ENCODE measurements at regions not wholly inside any gene's neighbourhood (a gene's known extent, or its start where the extent isn't known, plus 50 kb on each side); places are given as distances from the start of the nearest gene placed in this dataset.

DNA sequence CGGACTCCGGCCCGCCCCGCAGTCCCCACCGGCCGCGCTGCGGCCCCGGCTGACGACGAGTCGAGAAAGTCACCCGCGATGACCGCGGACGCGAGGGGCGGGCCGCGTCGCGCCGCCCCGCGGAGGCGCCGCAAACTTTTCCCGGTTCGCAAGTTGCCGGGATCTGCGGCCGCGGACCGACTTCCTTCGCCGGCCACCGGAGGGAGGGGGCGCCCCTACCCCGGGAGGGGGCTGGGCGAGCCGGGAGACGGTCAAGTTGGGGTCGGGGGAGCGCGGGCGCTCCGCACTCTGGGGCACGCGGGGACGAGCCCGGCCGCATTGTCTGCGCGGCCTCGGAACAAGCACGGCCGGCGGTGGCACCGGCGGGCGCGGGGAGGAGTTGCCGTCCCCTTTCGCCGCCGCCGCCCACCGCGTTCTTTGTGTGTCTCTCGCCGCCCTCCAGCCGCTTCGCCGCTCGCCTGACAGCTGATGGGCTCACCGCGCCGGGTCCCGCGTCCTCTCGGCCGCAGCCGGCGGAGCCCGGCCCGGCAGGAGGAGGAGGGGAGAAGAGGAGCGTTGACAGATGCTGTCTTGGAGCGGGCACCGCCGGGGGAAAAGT is 131.6 kb downstream of the OGFRL1 start:
- ATAC-seq, result peak; percentile 66
- Histone ChIP-seq H3K4me1 (peaks cover 0 to 6% of the 10 kb centered on the region in 2 donors), H3K4me3 (peak overlapping the region; percentile 57 to 86), H3K36me3 (peaks cover 0 to 16% of the 10 kb centered on the region in 2 donors), H3K27ac (peak overlapping the region; percentile 90 to 95), H3K9me3 (no peaks in the 10 kb centered on the region), H3K27me3 (peaks cover 0 to 53% of the 10 kb centered on the region in 2 donors)
- DNase-seq, result peak in 3 of 4 donors; percentile 50 to 84 (median 77)
- peak in 1 of 2 donors; percentile 13 for TF ChIP-seq CTCF (IDR thresholded peaks at IDR 0.05)
- intact Hi-C loops (cut with DNase I), result no loop called here

- intact Hi-C loops (cut with DNase I), result no loop called here
Observed at GRCh38 chr6:71420693-71421328, 132.2 kb downstream of the OGFRL1 start.

DNA sequence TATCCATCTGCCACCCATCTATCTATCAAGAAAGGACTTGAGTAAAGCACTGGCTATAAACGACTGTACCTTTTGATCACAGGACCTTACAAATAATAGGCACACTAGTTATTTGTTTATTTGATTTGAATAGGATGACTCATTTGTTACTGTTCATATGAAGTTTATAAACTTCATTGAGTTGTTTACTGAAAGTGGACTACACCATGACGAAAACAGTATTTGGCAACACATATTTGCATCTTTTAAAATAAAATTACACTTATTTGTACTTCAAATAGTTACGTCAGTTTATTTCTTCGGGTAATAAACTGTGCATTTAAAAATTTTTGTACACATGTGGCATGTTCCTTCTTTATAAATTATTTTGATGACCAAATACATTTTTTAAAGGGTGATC is 133.0 kb downstream of the OGFRL1 start:
- no peaks in the 10 kb centered on the region for H3K4me1 ChIP-seq
- no peaks in the 10 kb centered on the region for H3K9me3 ChIP-seq
- no peak for DNase-seq
- peaks cover 0 to 53% of the 10 kb centered on the region in 2 donors for H3K27me3 ChIP-seq
- no peak for TF ChIP-seq CTCF (IDR thresholded peaks at IDR 0.05)
- H3K36me3 ChIP-seq, result peaks cover 0 to 2% of the 10 kb centered on the region in 2 donors
- intact Hi-C loops (cut with DNase I), result no loop called here
- no peak for ATAC-seq
- peak overlapping the region in 1 of 2 donors; percentile 86 for H3K4me3 ChIP-seq
- peak overlapping the region in 1 of 2 donors; percentile 95 for H3K27ac ChIP-seq

More at GRCh38 chr6:71420693-71421328, 132.2 kb downstream of the OGFRL1 start:
- Histone ChIP-seq H3K27me3 (peaks cover 0 to 53% of the 10 kb centered on the region in 2 donors), H3K4me1 (peaks cover 0 to 6% of the 10 kb centered on the region in 2 donors), H3K4me3 (peak overlapping the region; percentile 57 to 86), H3K36me3 (peaks cover 0 to 10% of the 10 kb centered on the region in 2 donors), H3K27ac (peak overlapping the region; percentile 90 to 95), H3K9me3 (no peaks in the 10 kb centered on the region)
- no peak for TF ChIP-seq CTCF (IDR thresholded peaks at IDR 0.05)
- DNase-seq (peak; percentile 92 to 97 (median 94)), ATAC-seq (peak; percentile 98)

DNA sequence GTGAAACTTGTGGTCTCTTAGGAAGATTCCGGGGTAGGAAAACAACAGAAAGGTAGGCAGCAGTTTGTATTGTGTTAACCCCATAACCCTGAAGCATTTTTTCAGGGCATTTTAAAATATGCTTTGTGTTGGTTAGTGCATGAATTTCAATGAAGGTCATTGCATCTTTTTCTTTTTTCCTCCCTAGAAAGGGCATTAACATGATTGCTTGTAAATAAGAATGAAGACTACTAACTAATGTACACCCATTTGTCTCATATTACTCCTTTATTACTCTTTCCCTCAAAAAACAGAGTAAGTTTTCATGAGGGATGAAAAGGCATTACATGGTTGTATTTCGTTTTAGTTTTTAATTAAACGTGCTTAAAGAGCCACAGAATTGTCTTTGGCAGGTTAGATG is 141.4 kb downstream of the OGFRL1 start:
- no peaks in the 10 kb centered on the region for H3K4me1 ChIP-seq
- no peak for TF ChIP-seq CTCF (IDR thresholded peaks at IDR 0.05)
- H3K27me3 ChIP-seq, result no peaks in the 10 kb centered on the region
- intact Hi-C loops (cut with DNase I), result no loop called here
- H3K36me3 ChIP-seq, result no peaks in the 10 kb centered on the region
- no peak overlapping the region for H3K4me3 ChIP-seq
- no peak for DNase-seq
- no peak for ATAC-seq
- H3K27ac ChIP-seq, result no peak overlapping the region
- no peaks in the 10 kb centered on the region for H3K9me3 ChIP-seq

DNA sequence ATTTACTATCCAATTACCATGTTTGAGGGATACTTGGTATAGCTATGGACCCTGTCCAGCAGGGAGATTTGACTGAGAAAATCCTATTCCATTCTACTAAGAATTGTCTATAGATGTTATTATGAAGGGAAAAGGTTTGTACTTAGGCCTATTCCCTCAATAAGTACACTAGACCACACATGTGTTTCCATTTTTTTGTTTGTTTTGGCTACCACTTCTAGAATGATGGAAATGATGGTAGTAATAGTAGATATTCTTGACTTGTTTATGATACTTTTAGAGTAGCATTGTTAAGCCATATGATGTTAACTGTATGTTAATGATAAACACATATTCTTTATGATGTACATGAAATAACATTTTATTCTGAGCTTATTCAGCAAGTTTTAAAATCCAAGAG is 144.8 kb downstream of the OGFRL1 start:
- intact Hi-C loops (cut with DNase I), result no loop called here
- no peaks in the 10 kb centered on the region for H3K27me3 ChIP-seq
- no peaks in the 10 kb centered on the region for H3K36me3 ChIP-seq
- ATAC-seq, result no peak
- DNase-seq, result no peak
- H3K4me3 ChIP-seq, result no peak overlapping the region
- no peak for TF ChIP-seq CTCF (IDR thresholded peaks at IDR 0.05)
- H3K4me1 ChIP-seq, result no peaks in the 10 kb centered on the region
- no peaks in the 10 kb centered on the region for H3K9me3 ChIP-seq
- no peak overlapping the region for H3K27ac ChIP-seq

Measured in left lung (tissue), 4 donors.